CD14-positive monocyte (primary cell): ENCODE measurements at regions not wholly inside any gene's neighbourhood (a gene's known extent, or its start where the extent isn't known, plus 50 kb on each side); places are given as distances from the start of the nearest gene placed in this dataset.

Source experiments
- DNase-seq, 3 donors: peaks; one replicate each; pipeline ENCODE4 v3.0.0-alpha.2; 2011 to 2022
- H2AFZ ChIP-seq: 2 replicates; pipeline ENCODE4 v1.6.0; 2012; ENCODE audit warnings: mild to moderate bottlenecking, low read depth, low read length, inconsistent platforms; ENCODE audit not compliant: insufficient read depth, poor library complexity, severe bottlenecking
- H3K27ac ChIP-seq, 2 donors: 1 replicate in 1 of 2; 2 replicates in 1 of 2; pipeline ENCODE4 v1.5.1; 2012 to 2013; ENCODE audit warnings: low read length in 2 of 2, control low read depth in 1 of 2, inconsistent platforms in 1 of 2, low read depth in 1 of 2, mild to moderate bottlenecking in 1 of 2
- H3K27me3 ChIP-seq, 2 donors: one replicate each; pipeline versions ENCODE4 v1.6.0 to v1.6.1; 2011 to 2013; ENCODE audit warnings: low read length in 2 of 2; ENCODE audit not compliant: control insufficient read depth in 2 of 2, insufficient read depth in 2 of 2
- H3K36me3 ChIP-seq, 2 donors: replicated peaks in 1 of 2; 1 replicate in 1 of 2; 2 replicates in 1 of 2; pipeline versions ENCODE4 v1.5.1 to v1.6.1; 2012 to 2013; ENCODE audit warnings: low read length in 2 of 2, control low read depth in 1 of 2, inconsistent platforms in 1 of 2, mild to moderate bottlenecking in 1 of 2; ENCODE audit not compliant: insufficient read depth in 2 of 2, control insufficient read depth in 1 of 2
- H3K4me1 ChIP-seq, 2 donors: 1 replicate in 1 of 2; 2 replicates in 1 of 2; pipeline versions ENCODE4 v1.5.1 to v1.6.1; 2012 to 2013; ENCODE audit warnings: low read length in 2 of 2, control low read depth in 1 of 2, inconsistent platforms in 1 of 2, mild to moderate bottlenecking in 1 of 2, moderate library complexity in 1 of 2; ENCODE audit not compliant: insufficient read depth in 2 of 2, control insufficient read depth in 1 of 2
- H3K4me2 ChIP-seq: replicated peaks from 2 replicates; pipeline ENCODE3; 2012; ENCODE audit warnings: low read length, moderate library complexity, mild to moderate bottlenecking; ENCODE audit not compliant: poor library complexity, severe bottlenecking; ENCODE audit errors: extremely low read depth
- H3K4me3 ChIP-seq, 3 experiments: fragments of 200-600 bp in 1 of 3; sonication (generic) in 1 of 3; replicated peaks in 1 of 3; 1 replicate in 2 of 3; 2 replicates in 1 of 3; pipeline ENCODE4 v1.5.1; 2011 to 2013; ENCODE audit warnings: low read length in 3 of 3, mild to moderate bottlenecking in 3 of 3, control low read depth in 2 of 3, low read depth in 2 of 3, inconsistent platforms in 1 of 3, moderate library complexity in 1 of 3
- H3K79me2 ChIP-seq: 2 replicates; pipeline ENCODE4 v1.6.0; 2012; ENCODE audit warnings: mild to moderate bottlenecking, control low read depth, inconsistent platforms, low read length, moderate library complexity; ENCODE audit not compliant: insufficient read depth
- H3K9ac ChIP-seq: 2 replicates; pipeline ENCODE4 v1.6.0; 2017; ENCODE audit warnings: low read length, mild to moderate bottlenecking; ENCODE audit not compliant: insufficient read depth, poor library complexity, severe bottlenecking
- H3K9me3 ChIP-seq, 2 donors: replicated peaks in 1 of 2; 1 replicate in 1 of 2; 2 replicates in 1 of 2; pipeline versions ENCODE4 v1.5.1 to v1.6.1; 2012 to 2013; ENCODE audit warnings: low read length in 2 of 2, control low read depth in 1 of 2; ENCODE audit not compliant: control insufficient read depth in 1 of 2, insufficient read depth in 1 of 2
- H4K20me1 ChIP-seq: 2 replicates; pipeline ENCODE4 v1.6.0; 2012; ENCODE audit warnings: mild to moderate bottlenecking, low read length, control low read depth, moderate library complexity; ENCODE audit not compliant: insufficient read depth
- H3K27ac Mint-ChIP-seq, 7 donors: one replicate each; pipeline ENCODE4 v1.8.0; 2020; ENCODE audit warnings: mild to moderate bottlenecking in 7 of 7, mixed read lengths in 7 of 7, moderate library complexity in 6 of 7, inconsistent platforms in 2 of 7
- H3K27me3 Mint-ChIP-seq, 3 donors: one replicate each; pipeline ENCODE4 v1.8.0; 2021 to 2022; ENCODE audit warnings: low read depth in 3 of 3, mild to moderate bottlenecking in 3 of 3, mixed read lengths in 3 of 3, moderate library complexity in 3 of 3, inconsistent platforms in 1 of 3
- H3K36me3 Mint-ChIP-seq, 2 donors: one replicate each; pipeline ENCODE4 v1.8.0; 2020; ENCODE audit warnings: mixed read lengths in 2 of 2, inconsistent platforms in 1 of 2, mild to moderate bottlenecking in 1 of 2
- H3K4me1 Mint-ChIP-seq: one replicate; pipeline ENCODE4 v1.8.0; 2020; ENCODE audit warnings: mild to moderate bottlenecking, mixed read lengths
- H3K4me3 Mint-ChIP-seq, 2 donors: one replicate each; pipeline ENCODE4 v1.8.0; 2020; ENCODE audit warnings: mild to moderate bottlenecking in 2 of 2, mixed read lengths in 2 of 2, moderate library complexity in 1 of 2
- H3K9me3 Mint-ChIP-seq, 7 donors: one replicate each; pipeline ENCODE4 v1.8.0; 2020 to 2022; ENCODE audit warnings: mixed read lengths in 7 of 7, mild to moderate bottlenecking in 6 of 7, moderate library complexity in 6 of 7, inconsistent platforms in 2 of 7
- CTCF ChIP-seq: fragments of 200-600 bp; IDR thresholded peaks from one replicate; pipeline ENCODE4 v1.8.0; 2022; ENCODE audit warnings: antibody characterized with exemption, mild to moderate bottlenecking
- WGBS: methylation state at CpG from one replicate; pipeline ENCODE4 v1.1.5; 2013; ENCODE audit warnings: missing lambda C conversion rate; ENCODE audit not compliant: insufficient coverage; 5-methylcytosine and 5-hydroxymethylcytosine counted together
- intact Hi-C, 2 donors: fragments of 100-400 bp; cut with micrococcal nuclease; formaldehyde crosslinking; loops; one replicate each; pipeline versions ENCODE4 v1.15.0 to v1.15.1; 2023

- Histone ChIP-seq H3K27ac (no peak overlapping the region), H3K4me2 (no peak overlapping the region), H3K9ac (no peak overlapping the region), H3K36me3 (no peaks in the 10 kb centered on the region), H3K4me3 (no peak overlapping the region), H3K9me3 (peaks cover 13% of the 10 kb centered on the region in 2 donors), H4K20me1 (no peaks in the 10 kb centered on the region), H3K79me2 (no peaks in the 10 kb centered on the region), H3K4me1 (no peaks in the 10 kb centered on the region), H3K27me3 (no peaks in the 10 kb centered on the region), H2AFZ (no peak overlapping the region)
- Mint-ChIP-seq H3K9me3 (peaks cover 3 to 25% (median 8%) of the 10 kb centered on the region in 7 donors), H3K36me3 (no peaks in the 10 kb centered on the region), H3K27ac (no peak overlapping the region), H3K4me1 (no peaks in the 10 kb centered on the region), H3K4me3 (no peak overlapping the region), H3K27me3 (peaks cover 1 to 4% (median 3%) of the 10 kb centered on the region in 3 donors)
- intact Hi-C loops, result no loop called here
- no peak for TF ChIP-seq CTCF
- 84% methylated on average over 5 of the region's 8 CpGs for WGBS
- DNase-seq, result no peak
These were observed 537.5 kb downstream of the NR2F2 start for GRCh38 chr15:96867992-96868391.

GRCh38 chr15:96869122-96869521, 538.6 kb downstream of the NR2F2 start:
- Mint-ChIP-seq H3K9me3 (peaks cover 6 to 25% (median 11%) of the 10 kb centered on the region in 7 donors), H3K4me1 (no peaks in the 10 kb centered on the region), H3K27ac (no peak overlapping the region), H3K4me3 (no peak overlapping the region), H3K36me3 (no peaks in the 10 kb centered on the region), H3K27me3 (peaks cover 2 to 4% (median 3%) of the 10 kb centered on the region in 3 donors)
- intact Hi-C loops, result no loop called here
- Histone ChIP-seq H3K4me2 (no peak overlapping the region), H3K27me3 (no peaks in the 10 kb centered on the region), H2AFZ (no peak overlapping the region), H3K9ac (no peak overlapping the region), H3K9me3 (peaks cover 13% of the 10 kb centered on the region in 2 donors), H3K79me2 (no peaks in the 10 kb centered on the region), H3K4me3 (no peak overlapping the region), H4K20me1 (no peaks in the 10 kb centered on the region), H3K36me3 (no peaks in the 10 kb centered on the region), H3K27ac (no peak overlapping the region), H3K4me1 (no peaks in the 10 kb centered on the region)
- no CpG with 5 or more reads among the region's 1 CpG for WGBS
- no peak for TF ChIP-seq CTCF
- DNase-seq, result no peak
